SK-N-SH (cell line): ENCODE measurements at regions not wholly inside any gene's neighbourhood (a gene's known extent, or its start where the extent isn't known, plus 50 kb on each side); places are given as distances from the start of the nearest gene placed in this dataset.

Source experiments
- CTCF ChIA-PET: fragments of 300-600, 350-600 bp; formaldehyde crosslinking; extraction: SDS; loops from one replicate; lab custom pipeline; 2021; lab: Yijun Ruan, JAX
- POLR2A ChIA-PET: fragments of 350-600 bp; sonication (Branson Sonifier 250); formaldehyde crosslinking; extraction: SDS; loops from one replicate; lab custom pipeline; 2020; ENCODE audit warnings: antibody characterized with exemption, inconsistent platforms; lab: Yijun Ruan, JAX
- DNase-seq: peaks from one replicate; pipeline ENCODE4 v3.0.0; 2012
- H2AFZ ChIP-seq: fragments of 200-600 bp; sonication (generic); 2 replicates; pipeline ENCODE4 v1.8.1; 2016; ENCODE audit warnings: antibody characterized with exemption, mild to moderate bottlenecking, low read depth
- H3F3A ChIP-seq: fragments of 200-600 bp; sonication (generic); replicated peaks from 2 replicates; pipeline ENCODE3; 2016; ENCODE audit warnings: antibody characterized with exemption, mild to moderate bottlenecking; ENCODE audit not compliant: insufficient read depth
- H3K27ac ChIP-seq, 2 experiments: fragments of 200-500 bp in 1 of 2; fragments of 200-600 bp in 1 of 2; sonication (Bioruptor generic) in 1 of 2; sonication (generic), shearing (Covaris generic) in 1 of 2; 2 replicates each; pipeline versions ENCODE4 v1.5.1 to v1.6.1; 2014 to 2016; ENCODE audit warnings: low read depth in 2 of 2, inconsistent platforms in 1 of 2, low read length in 1 of 2, mild to moderate bottlenecking in 1 of 2, mixed read lengths in 1 of 2
- H3K27me3 ChIP-seq: fragments of 200-600 bp; sonication (generic), shearing (Covaris generic); 2 replicates; pipeline ENCODE4 v1.6.1; 2016; ENCODE audit warnings: mixed run types; ENCODE audit not compliant: insufficient read depth
- H3K36me3 ChIP-seq, 2 experiments: fragments of 200-500 bp in 1 of 2; fragments of 200-600 bp in 1 of 2; sonication (Bioruptor generic) in 1 of 2; sonication (generic) in 1 of 2; replicated peaks in 1 of 2; 2 replicates each; pipeline versions ENCODE3 to v1.5.1; 2014 to 2016; ENCODE audit warnings: low read length in 1 of 2, mild to moderate bottlenecking in 1 of 2; ENCODE audit not compliant: insufficient read depth in 2 of 2, control insufficient read depth in 1 of 2
- H3K4me1 ChIP-seq, 2 experiments: fragments of 200-500 bp in 1 of 2; fragments of 200-600 bp in 1 of 2; sonication (Bioruptor generic) in 1 of 2; sonication (generic), shearing (Covaris generic) in 1 of 2; 2 replicates each; pipeline versions ENCODE4 v1.5.1 to v1.6.1; 2014 to 2016; ENCODE audit warnings: low read depth in 1 of 2, low read length in 1 of 2, mixed run types in 1 of 2; ENCODE audit not compliant: insufficient read depth in 2 of 2, control insufficient read depth in 1 of 2
- H3K4me2 ChIP-seq: fragments of 200-600 bp; sonication (generic), shearing (Covaris generic); 2 replicates; pipeline ENCODE4 v1.6.1; 2017; ENCODE audit warnings: mixed run types
- H3K4me3 ChIP-seq, 2 experiments: fragments of 200-500 bp in 1 of 2; fragments of 200-600 bp in 1 of 2; sonication (Bioruptor generic) in 1 of 2; sonication (generic), shearing (Covaris generic) in 1 of 2; 2 replicates each; pipeline versions ENCODE4 v1.5.1 to v1.8.1; 2014 to 2016; ENCODE audit warnings: low read depth in 2 of 2, inconsistent platforms in 1 of 2, low read length in 1 of 2, mild to moderate bottlenecking in 1 of 2, mixed read lengths in 1 of 2, moderate library complexity in 1 of 2
- H3K79me2 ChIP-seq: fragments of 200-600 bp; sonication (generic); 2 replicates; pipeline ENCODE4 v1.8.1; 2017; ENCODE audit warnings: mild to moderate bottlenecking; ENCODE audit not compliant: insufficient read depth
- H3K9ac ChIP-seq: fragments of 200-600 bp; sonication (generic); 2 replicates; pipeline ENCODE4 v1.6.1; 2017; ENCODE audit warnings: mixed run types
- H3K9me2 ChIP-seq: fragments of 200-600 bp; sonication (generic); 2 replicates; pipeline ENCODE4 v1.6.1; 2017; ENCODE audit warnings: mixed run types
- H3K9me3 ChIP-seq: fragments of 200-600 bp; sonication (generic); 2 replicates; pipeline ENCODE4 v1.6.1; 2017; ENCODE audit warnings: mixed run types, mild to moderate bottlenecking, moderate library complexity
- H4K20me1 ChIP-seq: fragments of 200-600 bp; sonication (generic); 2 replicates; pipeline ENCODE4 v1.6.1; 2017; ENCODE audit warnings: mild to moderate bottlenecking, mixed run types; ENCODE audit not compliant: insufficient read depth
- CHD2 ChIP-seq: fragments of 150-350 bp; IDR thresholded peaks from 2 replicates; pipeline ENCODE4 v1.6.1; 2018; ENCODE audit warnings: low read length; ENCODE audit not compliant: partially characterized antibody
- ELF1 ChIP-seq: IDR thresholded peaks from 2 replicates; pipeline ENCODE4 v1.4.0; 2012
- EP300 ChIP-seq, 2 experiments: IDR thresholded peaks; 2 replicates each; pipeline versions ENCODE4 v1.4.0 to v1.6.1; 2012; ENCODE audit warnings: borderline replicate concordance in 1 of 2, low read depth in 1 of 2, low read length in 1 of 2
- GABPA ChIP-seq: IDR thresholded peaks from 2 replicates; pipeline ENCODE4 v1.4.0; 2012; ENCODE audit warnings: low read depth, mild to moderate bottlenecking
- GATA2 ChIP-seq: sonication (generic); formaldehyde crosslinking; IDR thresholded peaks from 2 replicates; pipeline ENCODE4 v1.5.0; 2020; ENCODE audit warnings: mild to moderate bottlenecking, missing genetic modification reagents
- NRF1 ChIP-seq: IDR thresholded peaks from 2 replicates; pipeline ENCODE4 v1.6.1; 2012; ENCODE audit warnings: low read depth, mild to moderate bottlenecking, low read length
- POLR2AphosphoS5 ChIP-seq: IDR thresholded peaks from 2 replicates; pipeline ENCODE4 v1.6.1; 2012; ENCODE audit warnings: low read depth, low read length
- RAD21 ChIP-seq: IDR thresholded peaks from 2 replicates; pipeline ENCODE4 v1.6.1; 2012; ENCODE audit warnings: mild to moderate bottlenecking, low read length
- RCOR1 ChIP-seq: fragments of 150-350 bp; IDR thresholded peaks from 2 replicates; pipeline ENCODE4 v1.6.1; 2017; ENCODE audit warnings: antibody characterized with exemption, low read length
- RFX5 ChIP-seq: IDR thresholded peaks from 2 replicates; pipeline ENCODE4 v1.6.1; 2012; ENCODE audit warnings: mild to moderate bottlenecking, improper control_type of control experiment, low read length
- SMC3 ChIP-seq: IDR thresholded peaks from 2 replicates; pipeline ENCODE4 v1.6.1; 2012; ENCODE audit warnings: low read depth, low read length, improper control_type of control experiment
- TAF1 ChIP-seq: IDR thresholded peaks from 2 replicates; pipeline ENCODE4 v1.6.1; 2012; ENCODE audit warnings: low read depth, mild to moderate bottlenecking, low read length, moderate library complexity, borderline replicate concordance
- TEAD4 ChIP-seq: IDR thresholded peaks from 2 replicates; pipeline ENCODE4 v1.4.0; 2012; ENCODE audit warnings: mild to moderate bottlenecking, borderline replicate concordance; ENCODE audit not compliant: insufficient read depth
- WGBS: methylation state at CpG from one replicate; pipeline ENCODE4 v1.1.6; 2017; ENCODE audit warnings: low lambda C conversion rate; 5-methylcytosine and 5-hydroxymethylcytosine counted together
- TF ChIP-seq, protein P1 (sequence below): fragments of 200-600 bp; sonication (generic); IDR thresholded peaks from 2 replicates; pipeline ENCODE4 v1.6.1; 2017; ENCODE audit warnings: antibody characterized with exemption, mild to moderate bottlenecking, moderate library complexity
- TF ChIP-seq, protein P2 (sequence below): IDR thresholded peaks from 2 replicates; pipeline ENCODE4 v1.4.0; 2012; ENCODE audit warnings: low read depth, borderline replicate concordance
- TF ChIP-seq, protein P3 (sequence below): IDR thresholded peaks from 2 replicates; pipeline ENCODE4 v1.4.0; 2012; ENCODE audit warnings: low read depth
- TF ChIP-seq, protein P4 (sequence below): IDR thresholded peaks from 2 replicates; pipeline ENCODE4 v1.6.1; 2012; ENCODE audit warnings: mild to moderate bottlenecking, low read depth, low read length, moderate library complexity

DNA sequence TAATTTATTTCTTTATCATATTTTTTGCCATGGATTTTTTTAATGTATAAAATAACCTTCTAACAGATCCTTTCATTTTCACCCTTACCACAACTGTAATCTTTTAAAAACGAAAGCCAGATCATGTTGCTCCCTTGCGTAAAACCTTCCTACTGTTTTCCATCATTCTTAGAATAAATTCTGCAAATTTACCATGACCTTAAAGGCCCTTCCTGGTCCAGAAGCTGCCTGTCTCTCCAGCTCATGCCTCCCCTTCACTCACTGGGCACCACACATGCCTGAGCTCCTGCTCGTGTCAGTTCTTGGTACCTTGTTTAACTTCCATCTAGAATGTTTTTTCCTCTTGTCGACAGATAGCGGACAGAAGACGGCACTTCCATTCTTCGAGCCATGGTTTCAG, 245.0 kb upstream of the CDH5 start:
- CTCF ChIA-PET, result no interaction called here
- Histone ChIP-seq H3K4me1 (no peaks in the 10 kb centered on the region), H3K4me2 (no peak overlapping the region), H3F3A (no peaks in the 10 kb centered on the region), H3K36me3 (no peaks in the 10 kb centered on the region), H3K4me3 (no peak overlapping the region), H3K9me3 (no peaks in the 10 kb centered on the region), H3K27me3 (no peaks in the 10 kb centered on the region), H3K9me2 (no peaks in the 10 kb centered on the region), H3K79me2 (no peaks in the 10 kb centered on the region), H2AFZ (no peak overlapping the region), H3K9ac (no peak overlapping the region), H3K27ac (no peak overlapping the region)
- WGBS, result 75% methylated on average over 7 of the region's 7 CpGs
- POLR2A ChIA-PET, result no interaction called here
- no peak for DNase-seq
- TF ChIP-seq RAD21 (no peak), EP300 (IDR thresholded peaks at IDR 0.05; ENCODE audit: borderline replicate concordance in 1 of 2, low read depth in 1 of 2, low read length in 1 of 2) (no peak), RFX5 (no peak), POLR2AphosphoS5 (no peak), NRF1 (no peak), SMC3 (no peak), CHD2 (no peak), ELF1 (no peak), TEAD4 (no peak), GATA2 (CRISPR knock-in tag) (no peak), GABPA (no peak), RCOR1 (no peak), TAF1 (no peak)
- TF ChIP-seq, protein P1, sequence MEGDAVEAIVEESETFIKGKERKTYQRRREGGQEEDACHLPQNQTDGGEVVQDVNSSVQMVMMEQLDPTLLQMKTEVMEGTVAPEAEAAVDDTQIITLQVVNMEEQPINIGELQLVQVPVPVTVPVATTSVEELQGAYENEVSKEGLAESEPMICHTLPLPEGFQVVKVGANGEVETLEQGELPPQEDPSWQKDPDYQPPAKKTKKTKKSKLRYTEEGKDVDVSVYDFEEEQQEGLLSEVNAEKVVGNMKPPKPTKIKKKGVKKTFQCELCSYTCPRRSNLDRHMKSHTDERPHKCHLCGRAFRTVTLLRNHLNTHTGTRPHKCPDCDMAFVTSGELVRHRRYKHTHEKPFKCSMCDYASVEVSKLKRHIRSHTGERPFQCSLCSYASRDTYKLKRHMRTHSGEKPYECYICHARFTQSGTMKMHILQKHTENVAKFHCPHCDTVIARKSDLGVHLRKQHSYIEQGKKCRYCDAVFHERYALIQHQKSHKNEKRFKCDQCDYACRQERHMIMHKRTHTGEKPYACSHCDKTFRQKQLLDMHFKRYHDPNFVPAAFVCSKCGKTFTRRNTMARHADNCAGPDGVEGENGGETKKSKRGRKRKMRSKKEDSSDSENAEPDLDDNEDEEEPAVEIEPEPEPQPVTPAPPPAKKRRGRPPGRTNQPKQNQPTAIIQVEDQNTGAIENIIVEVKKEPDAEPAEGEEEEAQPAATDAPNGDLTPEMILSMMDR, result no peak
- TF ChIP-seq, protein P2, sequence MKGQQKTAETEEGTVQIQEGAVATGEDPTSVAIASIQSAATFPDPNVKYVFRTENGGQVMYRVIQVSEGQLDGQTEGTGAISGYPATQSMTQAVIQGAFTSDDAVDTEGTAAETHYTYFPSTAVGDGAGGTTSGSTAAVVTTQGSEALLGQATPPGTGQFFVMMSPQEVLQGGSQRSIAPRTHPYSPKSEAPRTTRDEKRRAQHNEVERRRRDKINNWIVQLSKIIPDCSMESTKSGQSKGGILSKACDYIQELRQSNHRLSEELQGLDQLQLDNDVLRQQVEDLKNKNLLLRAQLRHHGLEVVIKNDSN, result no peak
- TF ChIP-seq, protein P3, sequence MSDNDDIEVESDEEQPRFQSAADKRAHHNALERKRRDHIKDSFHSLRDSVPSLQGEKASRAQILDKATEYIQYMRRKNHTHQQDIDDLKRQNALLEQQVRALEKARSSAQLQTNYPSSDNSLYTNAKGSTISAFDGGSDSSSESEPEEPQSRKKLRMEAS, result no peak
- TF ChIP-seq, protein P4, sequence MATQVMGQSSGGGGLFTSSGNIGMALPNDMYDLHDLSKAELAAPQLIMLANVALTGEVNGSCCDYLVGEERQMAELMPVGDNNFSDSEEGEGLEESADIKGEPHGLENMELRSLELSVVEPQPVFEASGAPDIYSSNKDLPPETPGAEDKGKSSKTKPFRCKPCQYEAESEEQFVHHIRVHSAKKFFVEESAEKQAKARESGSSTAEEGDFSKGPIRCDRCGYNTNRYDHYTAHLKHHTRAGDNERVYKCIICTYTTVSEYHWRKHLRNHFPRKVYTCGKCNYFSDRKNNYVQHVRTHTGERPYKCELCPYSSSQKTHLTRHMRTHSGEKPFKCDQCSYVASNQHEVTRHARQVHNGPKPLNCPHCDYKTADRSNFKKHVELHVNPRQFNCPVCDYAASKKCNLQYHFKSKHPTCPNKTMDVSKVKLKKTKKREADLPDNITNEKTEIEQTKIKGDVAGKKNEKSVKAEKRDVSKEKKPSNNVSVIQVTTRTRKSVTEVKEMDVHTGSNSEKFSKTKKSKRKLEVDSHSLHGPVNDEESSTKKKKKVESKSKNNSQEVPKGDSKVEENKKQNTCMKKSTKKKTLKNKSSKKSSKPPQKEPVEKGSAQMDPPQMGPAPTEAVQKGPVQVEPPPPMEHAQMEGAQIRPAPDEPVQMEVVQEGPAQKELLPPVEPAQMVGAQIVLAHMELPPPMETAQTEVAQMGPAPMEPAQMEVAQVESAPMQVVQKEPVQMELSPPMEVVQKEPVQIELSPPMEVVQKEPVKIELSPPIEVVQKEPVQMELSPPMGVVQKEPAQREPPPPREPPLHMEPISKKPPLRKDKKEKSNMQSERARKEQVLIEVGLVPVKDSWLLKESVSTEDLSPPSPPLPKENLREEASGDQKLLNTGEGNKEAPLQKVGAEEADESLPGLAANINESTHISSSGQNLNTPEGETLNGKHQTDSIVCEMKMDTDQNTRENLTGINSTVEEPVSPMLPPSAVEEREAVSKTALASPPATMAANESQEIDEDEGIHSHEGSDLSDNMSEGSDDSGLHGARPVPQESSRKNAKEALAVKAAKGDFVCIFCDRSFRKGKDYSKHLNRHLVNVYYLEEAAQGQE, result no peak
- TF ChIP-seq, all 33 proteins: peak for 0
- H4K20me1 ChIP-seq, result no peaks in the 10 kb centered on the region
